Jurkat, Clone E6-1 (cell line): ENCODE measurements at regions not wholly inside any gene's neighbourhood (a gene's known extent, or its start where the extent isn't known, plus 50 kb on each side); places are given as distances from the start of the nearest gene placed in this dataset.
"Not testable (repeated sequence)": the region's sequence is repeated elsewhere in the genome, so short reads cannot be mapped to it uniquely, and the experiment has no call there.

Experiments used
- DNase-seq: peaks from one replicate; pipeline ENCODE4 v3.0.0-alpha.2; 2011; ENCODE audit warnings: low read depth, low spot score
- H3K4me3 ChIP-seq: 2 replicates; pipeline ENCODE4 v1.5.1; 2011; ENCODE audit warnings: mild to moderate bottlenecking, low read length, control low read depth, moderate library complexity

GRCh38 chr5:2810644-2811043 lies 59.2 kb upstream of the IRX2 start:
- DNase-seq: no peak
- no peak overlapping the region for H3K4me3 ChIP-seq

- H3K4me3 ChIP-seq, DNase-seq: not testable (repeated sequence)
Observed at GRCh38 chr5:2807244-2807643, 55.8 kb upstream of the IRX2 start.

GRCh38 chr5:2806176-2806575 lies 54.7 kb upstream of the IRX2 start:
- DNase-seq: no peak

GRCh38 chr5:2805080-2805479 lies 53.6 kb upstream of the IRX2 start:
- DNase-seq: no peak
- H3K4me3 ChIP-seq: no peak overlapping the region

More at GRCh38 chr5:2806176-2806575, 54.7 kb upstream of the IRX2 start:
- H3K4me3 ChIP-seq: no peak overlapping the region

GRCh38 chr5:2803751-2804150 lies 52.3 kb upstream of the IRX2 start:
- H3K4me3 ChIP-seq: no peak overlapping the region
- no peak for DNase-seq

- no peak overlapping the region for H3K4me3 ChIP-seq
- DNase-seq: no peak
Observed at GRCh38 chr5:2802693-2803365, 51.4 kb upstream of the IRX2 start.

- no peak overlapping the region for H3K4me3 ChIP-seq
- DNase-seq: no peak
Observed at GRCh38 chr5:2801577-2802525, 50.4 kb upstream of the IRX2 start.
